CD8-positive, alpha-beta memory T cell (primary cell): ENCODE measurements at regions not wholly inside any gene's neighbourhood (a gene's known extent, or its start where the extent isn't known, plus 50 kb on each side); places are given as distances from the start of the nearest gene placed in this dataset.
A peak's percentile ranks its signal among the peaks of the same experiment; 100 is the strongest.

Source experiments
- CTCF ChIA-PET: fragments of 350-600 bp; sonication (Branson Sonifier 250); formaldehyde crosslinking; loops from one replicate; lab custom pipeline; 2021; ENCODE audit warnings: antibody characterized with exemption; lab: Charles Lee
- POLR2A ChIA-PET: fragments of 350-600 bp; sonication (Branson Sonifier 250); formaldehyde crosslinking; loops from one replicate; lab custom pipeline; 2021; ENCODE audit warnings: antibody characterized with exemption; lab: Charles Lee
- DNase-seq, 5 donors: peaks; one replicate each; pipeline versions ENCODE4 v3.0.0 to v3.0.0-alpha.2; 2020 to 2022; ENCODE audit warnings: mixed read lengths in 1 of 5
- H3K27ac ChIP-seq: one replicate; pipeline ENCODE4 v1.7.0; 2013; ENCODE audit warnings: low read depth, mild to moderate bottlenecking, low read length, moderate library complexity
- H3K27me3 ChIP-seq: 2 replicates; pipeline ENCODE4 v1.7.0; 2013; ENCODE audit warnings: low read length, mild to moderate bottlenecking; ENCODE audit not compliant: insufficient read depth, poor library complexity, severe bottlenecking
- H3K36me3 ChIP-seq: 2 replicates; pipeline ENCODE4 v1.7.0; 2013; ENCODE audit warnings: mild to moderate bottlenecking, low read length, moderate library complexity; ENCODE audit not compliant: insufficient read depth
- H3K4me1 ChIP-seq: 2 replicates; pipeline ENCODE4 v1.7.0; 2013; ENCODE audit warnings: mild to moderate bottlenecking, low read length, moderate library complexity; ENCODE audit not compliant: insufficient read depth
- H3K4me3 ChIP-seq: 2 replicates; pipeline ENCODE4 v1.7.0; 2013; ENCODE audit warnings: mild to moderate bottlenecking, low read length
- H3K9me3 ChIP-seq: 2 replicates; pipeline ENCODE4 v1.7.0; 2013; ENCODE audit warnings: mild to moderate bottlenecking, low read length
- H3K27ac Mint-ChIP-seq, 8 donors: one replicate each; pipeline ENCODE4 v1.8.0; 2020 to 2021; ENCODE audit warnings: mixed read lengths in 8 of 8, mild to moderate bottlenecking in 6 of 8, inconsistent platforms in 3 of 8, moderate library complexity in 3 of 8
- H3K27me3 Mint-ChIP-seq, 2 donors: one replicate each; pipeline ENCODE4 v1.8.0; 2020 to 2021; ENCODE audit warnings: mixed read lengths in 2 of 2, mild to moderate bottlenecking in 1 of 2, moderate library complexity in 1 of 2
- H3K36me3 Mint-ChIP-seq, 3 donors: one replicate each; pipeline ENCODE4 v1.8.0; 2020 to 2021; ENCODE audit warnings: mixed read lengths in 3 of 3, inconsistent platforms in 1 of 3, mild to moderate bottlenecking in 1 of 3
- H3K4me1 Mint-ChIP-seq, 3 donors: one replicate each; pipeline ENCODE4 v1.8.0; 2020 to 2021; ENCODE audit warnings: mixed read lengths in 3 of 3, inconsistent platforms in 1 of 3, mild to moderate bottlenecking in 1 of 3
- H3K4me3 Mint-ChIP-seq, 7 donors: one replicate each; pipeline ENCODE4 v1.8.0; 2020 to 2021; ENCODE audit warnings: mixed read lengths in 7 of 7, mild to moderate bottlenecking in 6 of 7, moderate library complexity in 4 of 7, inconsistent platforms in 2 of 7
- H3K9me3 Mint-ChIP-seq, 5 donors: one replicate each; pipeline ENCODE4 v1.8.0; 2020 to 2022; ENCODE audit warnings: mixed read lengths in 5 of 5, mild to moderate bottlenecking in 3 of 5, moderate library complexity in 2 of 5, inconsistent platforms in 1 of 5

DNA sequence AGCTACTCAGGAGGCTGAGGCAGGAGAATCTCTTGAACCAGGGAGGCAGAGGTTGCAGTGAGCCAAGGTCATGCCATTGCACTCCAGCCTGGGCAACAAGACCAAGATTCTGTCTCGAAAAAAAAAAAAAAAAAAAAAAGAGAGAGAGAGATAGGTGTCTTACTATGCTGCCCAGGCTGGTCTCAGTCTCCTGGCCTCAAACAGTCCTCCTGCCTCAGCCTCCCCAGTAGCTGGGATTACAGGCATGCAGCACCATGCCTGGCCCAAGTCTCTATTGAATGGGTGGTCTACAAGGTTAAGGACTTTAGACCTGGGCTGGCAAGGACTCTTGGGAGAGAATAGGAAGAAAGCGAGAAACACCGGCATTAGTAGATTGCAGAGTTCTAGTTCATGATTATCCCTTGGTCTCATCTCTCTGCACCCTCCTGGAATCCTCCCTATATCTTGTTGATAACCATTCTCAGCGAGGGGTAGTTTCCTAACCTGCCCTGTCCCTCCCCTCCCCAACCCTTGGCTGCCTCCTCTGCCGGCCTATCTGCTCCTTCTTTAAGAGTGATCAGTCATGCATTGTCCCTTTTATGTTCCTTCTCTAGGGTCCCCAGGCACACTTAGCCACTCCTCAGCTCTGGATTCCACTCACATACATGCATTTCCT lies 128.1 kb upstream of the MAP1LC3B2 start:
- ChIA-PET POLR2A (no interaction called here), CTCF (no interaction called here)
- Histone ChIP-seq H3K36me3 (no peaks in the 10 kb centered on the region), H3K27ac (no peak overlapping the region), H3K4me1 (no peaks in the 10 kb centered on the region), H3K4me3 (no peak overlapping the region), H3K9me3 (no peaks in the 10 kb centered on the region), H3K27me3 (no peaks in the 10 kb centered on the region)
- Mint-ChIP-seq H3K27me3 (peaks cover 0 to 16% of the 10 kb centered on the region in 2 donors), H3K4me3 (no peak overlapping the region), H3K36me3 (no peaks in the 10 kb centered on the region), H3K9me3 (peaks cover 0 to 3% (median 0%) of the 10 kb centered on the region in 5 donors), H3K4me1 (no peaks in the 10 kb centered on the region), H3K27ac (no peak overlapping the region)
- DNase-seq = no peak

- H3K4me3 Mint-ChIP-seq = no peak overlapping the region
These were observed 127.4 kb upstream of the MAP1LC3B2 start for GRCh38 chr12:116431677-116432300.

GRCh38 chr12:116432314-116432750 lies 126.8 kb upstream of the MAP1LC3B2 start:
- Mint-ChIP-seq H3K4me1 (no peaks in the 10 kb centered on the region), H3K27ac (no peak overlapping the region), H3K9me3 (peaks cover 0 to 1% (median 0%) of the 10 kb centered on the region in 5 donors), H3K4me3 (no peak overlapping the region), H3K27me3 (peaks cover 0 to 16% of the 10 kb centered on the region in 2 donors), H3K36me3 (no peaks in the 10 kb centered on the region)
- no peaks in the 10 kb centered on the region for H3K4me1 ChIP-seq
- no peaks in the 10 kb centered on the region for H3K9me3 ChIP-seq
- no peak for DNase-seq
- POLR2A ChIA-PET = interaction anchor here (0.5 kb wide), 1 partner anchor 15 kb away, joined by 5 read pairs; no protein-coding TSS in a partner anchor
- CTCF ChIA-PET = no interaction called here
- H3K27me3 ChIP-seq = no peaks in the 10 kb centered on the region
- H3K27ac ChIP-seq = no peak overlapping the region
- no peaks in the 10 kb centered on the region for H3K36me3 ChIP-seq
- H3K4me3 ChIP-seq = no peak overlapping the region

More at GRCh38 chr12:116431677-116432300, 127.4 kb upstream of the MAP1LC3B2 start:
- Mint-ChIP-seq H3K36me3 (no peaks in the 10 kb centered on the region), H3K27me3 (peaks cover 0 to 18% of the 10 kb centered on the region in 2 donors), H3K9me3 (peaks cover 0 to 1% (median 0%) of the 10 kb centered on the region in 5 donors), H3K27ac (no peak overlapping the region), H3K4me1 (no peaks in the 10 kb centered on the region)
- Histone ChIP-seq H3K9me3 (no peaks in the 10 kb centered on the region), H3K36me3 (no peaks in the 10 kb centered on the region), H3K27ac (no peak overlapping the region), H3K27me3 (no peaks in the 10 kb centered on the region), H3K4me3 (no peak overlapping the region), H3K4me1 (no peaks in the 10 kb centered on the region)
- CTCF ChIA-PET = no interaction called here
- no peak for DNase-seq
- POLR2A ChIA-PET = interaction anchor here (0.5 kb wide), 1 partner anchor 16 kb away, joined by 5 read pairs; no protein-coding TSS in a partner anchor

DNA sequence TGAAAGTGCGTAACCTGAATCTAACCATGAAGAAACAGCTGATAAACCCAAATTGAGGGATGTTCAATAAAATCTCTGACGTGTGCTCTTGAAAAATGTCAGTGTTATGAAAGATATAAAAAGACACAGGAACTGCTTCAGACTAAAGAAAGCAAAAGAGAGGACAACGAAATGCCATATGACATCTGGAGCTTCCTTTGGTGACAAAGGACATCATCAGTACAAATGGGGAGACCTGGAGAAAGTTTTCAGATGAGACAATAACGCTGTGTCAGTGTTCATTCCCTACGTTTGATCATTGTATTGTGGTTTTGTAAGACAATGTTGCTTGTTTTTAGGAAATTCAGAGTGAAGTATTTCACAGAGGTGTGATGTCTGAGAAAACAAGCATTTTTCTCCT lies 125.9 kb upstream of the MAP1LC3B2 start:
- peaks cover 0 to 1% (median 0%) of the 10 kb centered on the region in 5 donors for H3K9me3 Mint-ChIP-seq
- H3K27me3 Mint-ChIP-seq = peaks cover 0 to 17% of the 10 kb centered on the region in 2 donors
- POLR2A ChIA-PET = no interaction called here
- no peaks in the 10 kb centered on the region for H3K4me1 Mint-ChIP-seq
- Histone ChIP-seq H3K27ac (no peak overlapping the region), H3K36me3 (no peaks in the 10 kb centered on the region), H3K4me1 (no peaks in the 10 kb centered on the region), H3K27me3 (no peaks in the 10 kb centered on the region), H3K9me3 (no peaks in the 10 kb centered on the region), H3K4me3 (no peak overlapping the region)
- no peaks in the 10 kb centered on the region for H3K36me3 Mint-ChIP-seq
- H3K4me3 Mint-ChIP-seq = no peak overlapping the region
- DNase-seq = no peak
- H3K27ac Mint-ChIP-seq = no peak overlapping the region
- CTCF ChIA-PET = no interaction called here

- no peaks in the 10 kb centered on the region for H3K9me3 ChIP-seq
- H3K4me1 ChIP-seq = no peaks in the 10 kb centered on the region
- no peaks in the 10 kb centered on the region for H3K27me3 ChIP-seq
- no peak overlapping the region for H3K4me3 Mint-ChIP-seq
- H3K9me3 Mint-ChIP-seq = peaks cover 0 to 1% (median 0%) of the 10 kb centered on the region in 5 donors
- H3K36me3 Mint-ChIP-seq = no peaks in the 10 kb centered on the region
- no peak for DNase-seq
- no peak overlapping the region for H3K27ac Mint-ChIP-seq
- ChIA-PET POLR2A (no interaction called here), CTCF (no interaction called here)
- no peak overlapping the region for H3K27ac ChIP-seq
- no peaks in the 10 kb centered on the region for H3K4me1 Mint-ChIP-seq
- no peak overlapping the region for H3K4me3 ChIP-seq
- peaks cover 0 to 17% of the 10 kb centered on the region in 2 donors for H3K27me3 Mint-ChIP-seq
- no peaks in the 10 kb centered on the region for H3K36me3 ChIP-seq
These were observed 124.8 kb upstream of the MAP1LC3B2 start for GRCh38 chr12:116434155-116435011.

- no peak overlapping the region for H3K4me3 Mint-ChIP-seq
- Histone ChIP-seq H3K27ac (no peak overlapping the region), H3K4me3 (no peak overlapping the region), H3K4me1 (no peaks in the 10 kb centered on the region), H3K36me3 (no peaks in the 10 kb centered on the region), H3K27me3 (no peaks in the 10 kb centered on the region), H3K9me3 (no peaks in the 10 kb centered on the region)
- H3K27ac Mint-ChIP-seq = no peak overlapping the region
- H3K36me3 Mint-ChIP-seq = no peaks in the 10 kb centered on the region
- POLR2A ChIA-PET = no interaction called here
- no peak for DNase-seq
- peaks cover 0 to 17% of the 10 kb centered on the region in 2 donors for H3K27me3 Mint-ChIP-seq
- H3K4me1 Mint-ChIP-seq = no peaks in the 10 kb centered on the region
- peaks cover 0 to 1% (median 0%) of the 10 kb centered on the region in 5 donors for H3K9me3 Mint-ChIP-seq
- CTCF ChIA-PET = no interaction called here
These were observed 123.2 kb upstream of the MAP1LC3B2 start for GRCh38 chr12:116435984-116436383.

- H3K4me1 Mint-ChIP-seq = no peaks in the 10 kb centered on the region
- CTCF ChIA-PET = no interaction called here
- no peaks in the 10 kb centered on the region for H3K9me3 Mint-ChIP-seq
- H3K4me1 ChIP-seq = no peaks in the 10 kb centered on the region
- no peak overlapping the region for H3K27ac ChIP-seq
- H3K27me3 Mint-ChIP-seq = peaks cover 0 to 16% of the 10 kb centered on the region in 2 donors
- POLR2A ChIA-PET = no interaction called here
- no peaks in the 10 kb centered on the region for H3K36me3 ChIP-seq
- H3K4me3 ChIP-seq = no peak overlapping the region
- no peaks in the 10 kb centered on the region for H3K36me3 Mint-ChIP-seq
- H3K27me3 ChIP-seq = no peaks in the 10 kb centered on the region
- H3K4me3 Mint-ChIP-seq = no peak overlapping the region
- peak overlapping the region in 1 of 8 donors; percentile 39 for H3K27ac Mint-ChIP-seq
- no peak for DNase-seq
- H3K9me3 ChIP-seq = no peaks in the 10 kb centered on the region
These were observed 122.5 kb upstream of the MAP1LC3B2 start for GRCh38 chr12:116436561-116437249.
